GM12878 (cell line): ENCODE measurements at regions not wholly inside any gene's neighbourhood (a gene's known extent, or its start where the extent isn't known, plus 50 kb on each side); places are given as distances from the start of the nearest gene placed in this dataset.

Experiments
- ATAC-seq: fragments of 200-7000 bp; cut with Tn5 transposase; 3 replicates; pipeline ENCODE4 v1.9.1; 2020; ENCODE audit warnings: mild to moderate bottlenecking, moderate library complexity
- BruUV-seq: library from RNA; stranded (reverse); fragments of 400-500 nt; replicated peaks from 2 replicates; lab custom pipeline; 2021; lab: Mats Ljungman, UMichigan
- CTCF ChIA-PET: fragments of 300-600 bp; sonication (Branson Sonifier 250); formaldehyde crosslinking; extraction: SDS; loops from one replicate; lab custom pipeline; 2021; ENCODE audit warnings: inconsistent platforms; lab: Yijun Ruan, JAX
- POLR2A ChIA-PET: fragments of 350-600 bp; formaldehyde crosslinking; extraction: SDS; loops from one replicate; lab custom pipeline; 2021; ENCODE audit warnings: inconsistent platforms; lab: Charles Lee
- RAD21 ChIA-PET: fragments of 300-600 bp; sonication (Branson Sonifier 250); formaldehyde crosslinking; loops from one replicate; lab custom pipeline; 2023; ENCODE audit warnings: antibody characterized with exemption; ENCODE audit not compliant: unreplicated experiment; lab: Charles Lee
- SMC1A ChIA-PET: fragments of 300-600 bp; sonication (Branson Sonifier 250); formaldehyde crosslinking; loops from one replicate; lab custom pipeline; 2023; ENCODE audit not compliant: unreplicated experiment, uncharacterized antibody; lab: Charles Lee
- DNase-seq: peaks from one replicate; pipeline ENCODE4 v3.0.0-alpha.2; 2011; ENCODE audit warnings: low read depth, low spot score
- FAIRE-seq: peaks from 3 replicates; lab custom pipeline; 2011; peaks lifted over from hg19 to GRCh38; lab: Jason Lieb, UNC
- H2AFZ ChIP-seq: 2 replicates; pipeline ENCODE4 v1.6.0; 2011; ENCODE audit warnings: low read depth, low read length, control low read depth; ENCODE audit not compliant: control insufficient read depth
- H3K27ac ChIP-seq: 2 replicates; pipeline ENCODE4 v1.5.1; 2011; ENCODE audit warnings: control low read depth; ENCODE audit not compliant: control insufficient read depth, insufficient read depth
- H3K27me3 ChIP-seq, 2 experiments: replicated peaks in 1 of 2; 2 replicates each; pipeline versions ENCODE4 v1.6.0 to v1.6.1; 2011; ENCODE audit warnings: low read length in 1 of 2; ENCODE audit not compliant: control insufficient read depth in 2 of 2, insufficient read depth in 2 of 2
- H3K36me3 ChIP-seq, 2 experiments: 2 replicates each; pipeline ENCODE4 v1.5.1; 2011; ENCODE audit warnings: low read length in 1 of 2; ENCODE audit not compliant: control insufficient read depth in 2 of 2, insufficient read depth in 2 of 2
- H3K4me1 ChIP-seq: 2 replicates; pipeline ENCODE4 v1.6.1; 2011; ENCODE audit warnings: mild to moderate bottlenecking, low read length, moderate library complexity, mixed read lengths; ENCODE audit not compliant: control insufficient read depth, insufficient read depth
- H3K4me2 ChIP-seq: 2 replicates; pipeline ENCODE4 v1.6.0; 2011; ENCODE audit warnings: control low read depth; ENCODE audit not compliant: control insufficient read depth, insufficient read depth
- H3K4me3 ChIP-seq: fragments of 200-600 bp; sonication (generic); 2 replicates; pipeline ENCODE4 v1.5.1; 2016
- H3K79me2 ChIP-seq: 2 replicates; pipeline ENCODE4 v1.6.0; 2011; ENCODE audit warnings: low read length; ENCODE audit not compliant: control insufficient read depth, insufficient read depth
- H3K9ac ChIP-seq: 2 replicates; pipeline ENCODE4 v1.8.0; 2011; ENCODE audit warnings: low read length, control low read depth, mixed read lengths; ENCODE audit not compliant: control insufficient read depth, insufficient read depth
- H3K9me3 ChIP-seq: replicated peaks from 3 replicates; pipeline ENCODE4 v1.5.1; 2011; ENCODE audit warnings: mild to moderate bottlenecking, low read length; ENCODE audit not compliant: control insufficient read depth, insufficient read depth
- H4K20me1 ChIP-seq: 2 replicates; pipeline ENCODE4 v1.6.0; 2011; ENCODE audit not compliant: control insufficient read depth, insufficient read depth
- BHLHE40 ChIP-seq, 2 experiments: fragments of 450-650 bp in 1 of 2; IDR thresholded peaks; 2 replicates each; pipeline ENCODE4 v1.6.1; 2011 to 2017; ENCODE audit warnings: low read depth in 2 of 2, borderline replicate concordance in 1 of 2, improper control_type of control experiment in 1 of 2, low read length in 1 of 2, mild to moderate bottlenecking in 1 of 2
- HSF1 ChIP-seq: fragments of 150-350 bp; IDR thresholded peaks from 2 replicates; pipeline ENCODE4 v1.6.1; 2014; ENCODE audit warnings: mild to moderate bottlenecking, low read depth, low read length
- NR2F1 ChIP-seq: fragments of 450-650 bp; conservative IDR thresholded peaks from 2 replicates; pipeline ENCODE4 v1.6.1; 2017; ENCODE audit warnings: mild to moderate bottlenecking
- ZBTB11 ChIP-seq: fragments of 450-650 bp; formaldehyde crosslinking; IDR thresholded peaks from 2 replicates; pipeline ENCODE4 v1.5.0; 2022; ENCODE audit warnings: mild to moderate bottlenecking, missing genetic modification characterization
- ZNF592 ChIP-seq: fragments of 450-650 bp; IDR thresholded peaks from 2 replicates; pipeline ENCODE4 v1.6.1; 2017; ENCODE audit warnings: mild to moderate bottlenecking, moderate library complexity
- WGBS: methylation state at CpG from one replicate; pipeline ENCODE4 v1.1.6; 2016; ENCODE audit warnings: low lambda C conversion rate; ENCODE audit not compliant: insufficient replicate concordance, insufficient coverage; ENCODE audit errors: missing lambda C conversion rate; 5-methylcytosine and 5-hydroxymethylcytosine counted together
- in situ Hi-C: fragments of 300-500 bp; cut with MboI; formaldehyde crosslinking; loops from 9 replicates; pipeline ENCODE4 v1.14.3; 2018; ENCODE audit warnings: mixed read lengths
- intact Hi-C: fragments of 100-400 bp; cut with micrococcal nuclease; formaldehyde crosslinking; loops from one replicate; pipeline ENCODE4 v1.14.2; 2022; ENCODE audit not compliant: unreplicated experiment

- H4K20me1 ChIP-seq: no peaks in the 10 kb centered on the region
- intact Hi-C loops: no loop called here
Observed at GRCh38 chr2:147358375-147358774, 486.5 kb upstream of the ACVR2A start.

More at GRCh38 chr2:147358375-147358774, 486.5 kb upstream of the ACVR2A start:
- ChIA-PET RAD21 (interaction anchor here (1.2 kb wide), 1 partner anchor 11 kb away, joined by 4 read pairs; no protein-coding TSS in a partner anchor), POLR2A (no interaction called here), CTCF (no interaction called here), SMC1A (interaction anchor here (0.7 to 1.6 kb wide), 6 partner anchors 11 to 527 kb away, joined by 3 to 4 read pairs (median 3); no protein-coding TSS in a partner anchor)
- Histone ChIP-seq H3K27me3 (no peaks in the 10 kb centered on the region), H3K4me1 (no peaks in the 10 kb centered on the region), H3K9ac (no peak overlapping the region), H3K79me2 (no peaks in the 10 kb centered on the region), H2AFZ (no peak overlapping the region), H3K36me3 (no peaks in the 10 kb centered on the region), H3K4me3 (no peak overlapping the region), H3K4me2 (no peak overlapping the region), H3K27ac (no peak overlapping the region), H3K9me3 (no peaks in the 10 kb centered on the region)
- TF ChIP-seq HSF1 (no peak), ZNF592 (no peak), NR2F1 (no peak), BHLHE40 (IDR thresholded peaks at IDR 0.05; ENCODE audit: borderline replicate concordance in 1 of 2, low read depth in 2 of 2, low read length in 1 of 2) (no peak), ZBTB11 (CRISPR knock-in tag) (no peak)
- 0% methylated on average over 1 of the region's 1 CpG for WGBS
- DNase-seq (no peak), FAIRE-seq (no peak), ATAC-seq (no peak)
- BruUV-seq: no TSS peak
- in situ Hi-C loops: no loop called here
